SK-MEL-5 (cell line): ENCODE measurements at regions not wholly inside any gene's neighbourhood (a gene's known extent, or its start where the extent isn't known, plus 50 kb on each side); places are given as distances from the start of the nearest gene placed in this dataset.

ENCODE experiments used
- DNase-seq: peaks from one replicate; pipeline ENCODE4 v3.0.0-alpha.2; 2016; ENCODE audit warnings: low read depth, low spot score
- in situ Hi-C: cut with HindIII; loops from 2 replicates; pipeline ENCODE4 v1.10.0; 2016; ENCODE audit warnings: low sequenced_read_pairs, high pct_unique_total_duplicates, low pct_unique_long_range_greater_than_20kb

- DNase-seq, result no peak
- in situ Hi-C loops, result no loop called here
Measured at GRCh38 chr3:150218236-150218635, 189.9 kb upstream of the TSC22D2 start.

- DNase-seq, result no peak
- in situ Hi-C loops, result no loop called here
Measured at GRCh38 chr3:150217691-150218090, 190.4 kb upstream of the TSC22D2 start.

- in situ Hi-C loops, result no loop called here
- no peak for DNase-seq
Measured at GRCh38 chr3:150216866-150217600, 191.1 kb upstream of the TSC22D2 start.

GRCh38 chr3:150216041-150216811, 191.9 kb upstream of the TSC22D2 start:
- in situ Hi-C loops, result no loop called here
- DNase-seq, result peak; percentile 87

GRCh38 chr3:150215616-150216015, 192.5 kb upstream of the TSC22D2 start:
- peak; percentile 5 for DNase-seq
- in situ Hi-C loops, result no loop called here

- no peak for DNase-seq
- in situ Hi-C loops, result no loop called here
Measured at GRCh38 chr3:150213577-150213976, 194.5 kb upstream of the TSC22D2 start.

GRCh38 chr3:150210461-150211110, 197.5 kb upstream of the TSC22D2 start:
- in situ Hi-C loops, result no loop called here
- no peak for DNase-seq

GRCh38 chr3:150203273-150203672, 204.8 kb upstream of the TSC22D2 start:
- in situ Hi-C loops, result no loop called here
- DNase-seq, result no peak

- DNase-seq, result no peak
- in situ Hi-C loops, result no loop called here
Measured at GRCh38 chr3:150202711-150203110, 205.4 kb upstream of the TSC22D2 start.

- DNase-seq, result no peak
- in situ Hi-C loops, result no loop called here
Measured at GRCh38 chr3:150194957-150195356, 213.1 kb upstream of the TSC22D2 start.

- DNase-seq, result no peak
- in situ Hi-C loops, result no loop called here
Measured at GRCh38 chr3:150194513-150194912, 213.6 kb upstream of the TSC22D2 start.

- no peak for DNase-seq
- in situ Hi-C loops, result no loop called here
Measured at GRCh38 chr3:150184426-150185071, 213.9 kb upstream of the PFN2 start.

- in situ Hi-C loops, result no loop called here
- DNase-seq, result peak; percentile 81
Measured at GRCh38 chr3:150183678-150184425, 213.2 kb upstream of the PFN2 start.

- in situ Hi-C loops, result no loop called here
- DNase-seq, result no peak
Measured at GRCh38 chr3:150180334-150180733, 209.6 kb upstream of the PFN2 start.

- in situ Hi-C loops, result no loop called here
- DNase-seq, result no peak
Measured at GRCh38 chr3:150179330-150179729, 208.6 kb upstream of the PFN2 start.

- in situ Hi-C loops, result no loop called here
- DNase-seq, result no peak
Measured at GRCh38 chr3:150177673-150178381, 207.1 kb upstream of the PFN2 start.

GRCh38 chr3:150174179-150174578, 203.5 kb upstream of the PFN2 start:
- no peak for DNase-seq
- in situ Hi-C loops, result no loop called here
